HG03558 (cell line): ENCODE measurements at regions not wholly inside any gene's neighbourhood (a gene's known extent, or its start where the extent isn't known, plus 50 kb on each side); places are given as distances from the start of the nearest gene placed in this dataset.
"Not testable (repeated sequence)": the region's sequence is repeated elsewhere in the genome, so short reads cannot be mapped to it uniquely, and the experiment has no call there.

Experiments used
- ATAC-seq: cut with Tn5 transposase; IDR thresholded peaks from one replicate; pipeline ENCODE4 v1.9.1; 2021; ENCODE audit warnings: moderate number of reproducible peaks; ENCODE audit not compliant: unreplicated experiment; ENCODE audit errors: extremely low read depth

GRCh38 chr14:30211326-30211725 is 283.7 kb upstream of the PRKD1 start:
- no peak for ATAC-seq

GRCh38 chr14:30214014-30214413 is 286.4 kb upstream of the PRKD1 start:
- ATAC-seq = no peak

- no peak for ATAC-seq
These were observed 286.9 kb upstream of the PRKD1 start for GRCh38 chr14:30214461-30215090.

GRCh38 chr14:30218907-30219306 is 291.3 kb upstream of the PRKD1 start:
- no peak for ATAC-seq

GRCh38 chr14:30221546-30221945 is 293.9 kb upstream of the PRKD1 start:
- ATAC-seq = no peak

- ATAC-seq = no peak
These were observed 295.7 kb upstream of the PRKD1 start for GRCh38 chr14:30223385-30223785.

GRCh38 chr14:30223966-30224365 is 296.3 kb upstream of the PRKD1 start:
- ATAC-seq = no peak

GRCh38 chr14:30225176-30225575 is 297.5 kb upstream of the PRKD1 start:
- ATAC-seq = no peak

GRCh38 chr14:30227436-30227835 is 299.8 kb upstream of the PRKD1 start:
- ATAC-seq = no peak

GRCh38 chr14:30227876-30228275 is 300.2 kb upstream of the PRKD1 start:
- no peak for ATAC-seq

GRCh38 chr14:30230719-30231118 is 303.1 kb upstream of the PRKD1 start:
- no peak for ATAC-seq

GRCh38 chr14:30234966-30235365 is 307.3 kb upstream of the PRKD1 start:
- ATAC-seq = no peak

GRCh38 chr14:30235485-30235884 is 307.8 kb upstream of the PRKD1 start:
- no peak for ATAC-seq

GRCh38 chr14:30238936-30239335 is 311.3 kb upstream of the PRKD1 start:
- no peak for ATAC-seq

GRCh38 chr14:30240018-30240417 is 312.4 kb upstream of the PRKD1 start:
- no peak for ATAC-seq

- no peak for ATAC-seq
These were observed 313.0 kb upstream of the PRKD1 start for GRCh38 chr14:30240685-30241084.

GRCh38 chr14:30242744-30243143 is 315.1 kb upstream of the PRKD1 start:
- no peak for ATAC-seq

- no peak for ATAC-seq
These were observed 315.6 kb upstream of the PRKD1 start for GRCh38 chr14:30243207-30243606.

GRCh38 chr14:30243805-30244204 is 315.2 kb upstream of the G2E3 start:
- ATAC-seq = no peak

GRCh38 chr14:30244348-30244747 is 314.6 kb upstream of the G2E3 start:
- ATAC-seq = not testable (repeated sequence)

GRCh38 chr14:30251017-30251416 is 307.9 kb upstream of the G2E3 start:
- ATAC-seq = no peak

GRCh38 chr14:30251557-30252100 is 307.3 kb upstream of the G2E3 start:
- no peak for ATAC-seq
